DOHH2 (cell line): ENCODE measurements at regions not wholly inside any gene's neighbourhood (a gene's known extent, or its start where the extent isn't known, plus 50 kb on each side); places are given as distances from the start of the nearest gene placed in this dataset.

Experiments used
- CTCF ChIP-seq: fragments of 200-600 bp; sonication (generic); IDR thresholded peaks from one replicate; pipeline ENCODE4 v1.5.1; 2014; ENCODE audit warnings: antibody characterized with exemption, mild to moderate bottlenecking, low read depth, low read length; ENCODE audit not compliant: poor library complexity, severe bottlenecking
- EZH2phosphoT487 ChIP-seq: fragments of 200-600 bp; sonication (generic); IDR thresholded peaks from 2 replicates; pipeline ENCODE4 v1.6.1; 2017; ENCODE audit warnings: borderline replicate concordance, mild to moderate bottlenecking, antibody characterized with exemption, low read length, moderate library complexity, mixed read lengths

GRCh38 chrX:117771384-117771783 is 345.2 kb downstream of the KLHL13 start:
- TF ChIP-seq CTCF (no peak), EZH2phosphoT487 (no peak)
